H1 (cell line): ENCODE measurements at regions not wholly inside any gene's neighbourhood (a gene's known extent, or its start where the extent isn't known, plus 50 kb on each side); places are given as distances from the start of the nearest gene placed in this dataset.

Experiments used
- TF ChIP-seq, protein P1 (sequence below): IDR thresholded peaks from 2 replicates; pipeline ENCODE4 v1.6.1; 2012; ENCODE audit warnings: low read length, inconsistent platforms

GRCh38 chr20:7520361-7520760 lies 419.9 kb downstream of the HAO1 start (continued):
- TF ChIP-seq, protein P1, sequence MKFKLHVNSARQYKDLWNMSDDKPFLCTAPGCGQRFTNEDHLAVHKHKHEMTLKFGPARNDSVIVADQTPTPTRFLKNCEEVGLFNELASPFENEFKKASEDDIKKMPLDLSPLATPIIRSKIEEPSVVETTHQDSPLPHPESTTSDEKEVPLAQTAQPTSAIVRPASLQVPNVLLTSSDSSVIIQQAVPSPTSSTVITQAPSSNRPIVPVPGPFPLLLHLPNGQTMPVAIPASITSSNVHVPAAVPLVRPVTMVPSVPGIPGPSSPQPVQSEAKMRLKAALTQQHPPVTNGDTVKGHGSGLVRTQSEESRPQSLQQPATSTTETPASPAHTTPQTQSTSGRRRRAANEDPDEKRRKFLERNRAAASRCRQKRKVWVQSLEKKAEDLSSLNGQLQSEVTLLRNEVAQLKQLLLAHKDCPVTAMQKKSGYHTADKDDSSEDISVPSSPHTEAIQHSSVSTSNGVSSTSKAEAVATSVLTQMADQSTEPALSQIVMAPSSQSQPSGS: no peak
